ENCODE measurements at regions not wholly inside any gene's neighbourhood (a gene's known extent, or its start where the extent isn't known, plus 50 kb on each side); places are given as distances from the start of the nearest gene placed in this dataset.

DNA sequence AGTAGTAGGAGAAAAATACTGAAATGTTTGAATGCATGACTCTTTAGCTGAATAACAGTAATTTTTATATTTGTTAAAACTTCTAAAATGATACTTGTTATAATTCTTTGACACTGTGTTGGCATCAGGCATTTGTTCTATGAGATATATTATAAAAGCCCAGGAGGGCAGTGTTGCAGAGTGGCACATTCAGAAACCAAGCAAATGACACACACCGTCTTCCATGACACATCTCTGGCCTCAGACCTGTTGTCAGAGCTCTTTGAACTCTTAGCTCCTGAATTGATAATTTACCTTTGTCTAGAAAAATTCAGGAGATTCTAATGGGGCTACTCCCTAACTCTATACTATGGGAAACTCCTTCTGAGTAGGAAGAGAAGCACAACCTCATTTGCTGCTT is 62.4 kb upstream of the MDFIC start:
- 94 to 100% methylated on average over 1 of the region's 1 CpG for WGBS, 2 donors (ENCODE audit: low coverage in 1 of 2)
- no peak for ATAC-seq
- no peaks in the 10 kb centered on the region for H3K4me1 ChIP-seq
- H3K36me3 ChIP-seq, result no peaks in the 10 kb centered on the region
- TF ChIP-seq EP300 (IDR thresholded peaks at IDR 0.05), result no peak
- TF ChIP-seq POLR2A (IDR thresholded peaks at IDR 0.05), result no peak
- no peak for TF ChIP-seq POLR2AphosphoS5 (IDR thresholded peaks at IDR 0.05)
- TF ChIP-seq, protein P1, sequence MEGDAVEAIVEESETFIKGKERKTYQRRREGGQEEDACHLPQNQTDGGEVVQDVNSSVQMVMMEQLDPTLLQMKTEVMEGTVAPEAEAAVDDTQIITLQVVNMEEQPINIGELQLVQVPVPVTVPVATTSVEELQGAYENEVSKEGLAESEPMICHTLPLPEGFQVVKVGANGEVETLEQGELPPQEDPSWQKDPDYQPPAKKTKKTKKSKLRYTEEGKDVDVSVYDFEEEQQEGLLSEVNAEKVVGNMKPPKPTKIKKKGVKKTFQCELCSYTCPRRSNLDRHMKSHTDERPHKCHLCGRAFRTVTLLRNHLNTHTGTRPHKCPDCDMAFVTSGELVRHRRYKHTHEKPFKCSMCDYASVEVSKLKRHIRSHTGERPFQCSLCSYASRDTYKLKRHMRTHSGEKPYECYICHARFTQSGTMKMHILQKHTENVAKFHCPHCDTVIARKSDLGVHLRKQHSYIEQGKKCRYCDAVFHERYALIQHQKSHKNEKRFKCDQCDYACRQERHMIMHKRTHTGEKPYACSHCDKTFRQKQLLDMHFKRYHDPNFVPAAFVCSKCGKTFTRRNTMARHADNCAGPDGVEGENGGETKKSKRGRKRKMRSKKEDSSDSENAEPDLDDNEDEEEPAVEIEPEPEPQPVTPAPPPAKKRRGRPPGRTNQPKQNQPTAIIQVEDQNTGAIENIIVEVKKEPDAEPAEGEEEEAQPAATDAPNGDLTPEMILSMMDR (IDR thresholded peaks at IDR 0.05), result no peak
- H3K9me3 ChIP-seq, result no peaks in the 10 kb centered on the region
- H3K27me3 ChIP-seq, result no peaks in the 10 kb centered on the region
- H3K27ac ChIP-seq, result no peak overlapping the region
- no peak overlapping the region for H3K4me3 ChIP-seq

DNA sequence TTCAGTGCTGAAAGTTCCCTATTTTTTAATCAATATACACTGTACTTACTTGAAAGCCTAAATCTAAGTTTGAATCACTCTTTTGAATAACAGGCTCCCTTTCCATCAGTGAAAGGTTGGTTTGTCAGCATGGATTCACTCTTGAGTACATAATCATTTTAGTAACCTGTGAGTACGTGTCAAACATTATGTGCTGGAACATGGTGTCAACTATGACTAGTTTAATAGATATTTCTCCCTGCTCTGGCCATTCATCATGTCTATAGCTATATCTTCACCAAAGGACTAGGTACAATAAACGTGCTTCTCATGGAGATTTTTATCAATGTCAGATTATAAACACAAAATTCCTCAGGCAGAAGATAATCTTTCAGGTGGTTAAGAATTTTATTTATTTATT is 61.7 kb upstream of the MDFIC start:
- 54 to 80% methylated on average over 2 of the region's 2 CpGs for WGBS, 2 donors (ENCODE audit: low coverage in 1 of 2)
- H3K4me3 ChIP-seq, result no peak overlapping the region

DNA sequence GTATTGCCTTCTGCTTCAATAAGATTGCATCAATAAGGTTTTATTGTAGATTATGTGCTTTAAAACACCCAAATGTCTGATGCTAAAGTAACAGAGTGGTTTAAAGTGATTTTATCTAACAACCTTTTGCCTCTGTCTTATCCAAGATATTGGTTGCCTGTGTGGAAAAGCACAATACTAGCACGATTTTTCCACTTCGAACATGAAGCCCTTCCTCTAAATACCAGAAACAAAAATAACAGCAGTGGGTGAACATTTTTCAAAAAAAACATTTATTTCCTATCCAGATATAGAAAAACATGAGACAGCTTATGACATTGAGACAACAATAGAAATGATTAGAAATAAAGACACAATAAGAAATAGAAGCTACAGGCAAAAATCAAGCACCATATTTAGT is 59.5 kb upstream of the MDFIC start:
- Histone ChIP-seq H3K27me3 (no peaks in the 10 kb centered on the region), H3K9me3 (no peaks in the 10 kb centered on the region), H3K36me3 (no peaks in the 10 kb centered on the region), H3K4me3 (no peak overlapping the region), H3K4me1 (no peaks in the 10 kb centered on the region), H3K27ac (no peak overlapping the region)
- ATAC-seq, result no peak
- TF ChIP-seq POLR2AphosphoS5 (IDR thresholded peaks at IDR 0.05) (no peak), EP300 (IDR thresholded peaks at IDR 0.05) (no peak), POLR2A (IDR thresholded peaks at IDR 0.05) (no peak)
- 47 to 64% methylated on average over 2 of the region's 2 CpGs for WGBS, 2 donors (ENCODE audit: low coverage in 1 of 2)

More for the DNA sequence above, 61.7 kb upstream of the MDFIC start:
- H3K27me3 ChIP-seq, result no peaks in the 10 kb centered on the region
- ATAC-seq, result no peak
- TF ChIP-seq EP300 (IDR thresholded peaks at IDR 0.05), result no peak
- TF ChIP-seq, protein P1 (IDR thresholded peaks at IDR 0.05), result no peak
- TF ChIP-seq POLR2AphosphoS5 (IDR thresholded peaks at IDR 0.05), result no peak
- no peak for TF ChIP-seq POLR2A (IDR thresholded peaks at IDR 0.05)
- H3K9me3 ChIP-seq, result no peaks in the 10 kb centered on the region
- H3K36me3 ChIP-seq, result no peaks in the 10 kb centered on the region
- H3K27ac ChIP-seq, result no peak overlapping the region
- H3K4me1 ChIP-seq, result no peaks in the 10 kb centered on the region

DNA sequence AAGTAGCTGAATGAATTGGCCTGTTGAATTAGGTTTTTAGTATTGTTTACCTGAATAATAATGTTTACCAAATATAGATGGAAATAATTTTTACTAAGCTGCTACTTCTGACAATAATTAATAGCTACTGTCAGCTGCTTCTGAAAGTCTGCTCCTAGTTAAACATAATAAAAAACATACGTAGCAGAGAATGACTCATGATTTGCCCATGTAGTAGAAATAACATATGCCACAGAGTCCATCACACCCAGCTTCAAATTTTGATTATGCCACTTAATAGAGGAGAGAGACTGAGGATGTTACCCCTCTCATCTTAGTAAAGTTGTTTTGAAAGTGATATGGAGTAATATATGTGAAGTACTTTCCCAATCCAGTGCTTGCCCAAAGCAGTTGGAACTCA is 57.6 kb upstream of the MDFIC start:
- H3K27me3 ChIP-seq, result no peaks in the 10 kb centered on the region
- 50 to 64% methylated on average over 1 of the region's 1 CpG for WGBS, 2 donors (ENCODE audit: low coverage in 1 of 2)
- H3K36me3 ChIP-seq, result no peaks in the 10 kb centered on the region
- no peak overlapping the region for H3K4me3 ChIP-seq
- no peaks in the 10 kb centered on the region for H3K4me1 ChIP-seq
- no peak for ATAC-seq
- no peaks in the 10 kb centered on the region for H3K9me3 ChIP-seq
- no peak for TF ChIP-seq POLR2AphosphoS5 (IDR thresholded peaks at IDR 0.05)
- no peak for TF ChIP-seq POLR2A (IDR thresholded peaks at IDR 0.05)
- TF ChIP-seq EP300 (IDR thresholded peaks at IDR 0.05), result no peak
- TF ChIP-seq, protein P1 (IDR thresholded peaks at IDR 0.05), result no peak
- no peak overlapping the region for H3K27ac ChIP-seq

DNA sequence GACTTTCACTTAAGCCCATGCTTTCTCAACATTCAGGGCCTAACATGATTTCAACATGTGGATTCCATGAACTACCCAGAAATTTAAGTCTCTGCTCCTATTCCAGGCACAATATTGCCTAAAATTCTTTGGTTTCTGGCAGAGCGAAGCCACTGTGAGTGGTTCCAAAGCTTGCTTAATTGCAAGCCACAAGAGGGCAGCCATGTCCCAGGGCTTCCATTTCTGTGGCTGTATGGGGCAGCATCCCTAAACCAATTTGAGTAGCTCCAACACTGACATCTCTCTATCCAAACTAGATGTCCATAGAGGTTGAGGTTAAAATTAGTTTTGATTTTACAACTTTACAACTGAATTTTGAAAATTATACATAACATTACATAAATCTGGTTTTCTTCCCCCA is 56.3 kb upstream of the MDFIC start:
- WGBS, 2 donors (ENCODE audit: low coverage in 1 of 2), result 83% methylated on average over 1 of the region's 1 CpG; no CpG with 5 or more reads in 1 of the 2 donors
- H3K27me3 ChIP-seq, result no peaks in the 10 kb centered on the region
- H3K4me3 ChIP-seq, result no peak overlapping the region
- H3K4me1 ChIP-seq, result no peaks in the 10 kb centered on the region
- ATAC-seq, result peak; percentile 50
- no peak overlapping the region for H3K27ac ChIP-seq
- H3K36me3 ChIP-seq, result no peaks in the 10 kb centered on the region
- no peaks in the 10 kb centered on the region for H3K9me3 ChIP-seq
- TF ChIP-seq EP300 (IDR thresholded peaks at IDR 0.05), result no peak
- TF ChIP-seq, protein P1 (IDR thresholded peaks at IDR 0.05), result peak; percentile 17 to 61 (median 44)
